OCI-LY1 (cell line): ENCODE measurements at regions not wholly inside any gene's neighbourhood (a gene's known extent, or its start where the extent isn't known, plus 50 kb on each side); places are given as distances from the start of the nearest gene placed in this dataset.

Source experiments
- H2AFZ ChIP-seq: fragments of 200-600 bp; sonication (generic), shearing (Covaris generic); 2 replicates; pipeline ENCODE4 v1.6.0; 2014; ENCODE audit warnings: antibody characterized with exemption, mild to moderate bottlenecking, low read length
- H3F3A ChIP-seq: fragments of 200-600 bp; sonication (generic), shearing (Covaris generic); 2 replicates; pipeline ENCODE4 v1.6.0; 2014; ENCODE audit warnings: mild to moderate bottlenecking, antibody characterized with exemption, low read length, moderate library complexity; ENCODE audit not compliant: insufficient read depth
- H3K27ac ChIP-seq: fragments of 200-600 bp; sonication (generic); 2 replicates; pipeline ENCODE4 v1.5.1; 2014; ENCODE audit warnings: low read length, mixed run types, mild to moderate bottlenecking, low read depth; ENCODE audit not compliant: poor library complexity, severe bottlenecking
- H3K27me3 ChIP-seq: fragments of 200-600 bp; sonication (generic); 2 replicates; pipeline ENCODE4 v1.6.0; 2014; ENCODE audit warnings: antibody characterized with exemption, mild to moderate bottlenecking, low read length, moderate library complexity; ENCODE audit not compliant: insufficient read depth
- H3K36me3 ChIP-seq: fragments of 200-600 bp; sonication (generic); 2 replicates; pipeline ENCODE4 v1.6.1; 2014; ENCODE audit warnings: mild to moderate bottlenecking, antibody characterized with exemption, low read length, moderate library complexity, mixed read lengths; ENCODE audit not compliant: insufficient read depth
- H3K4me1 ChIP-seq: fragments of 200-600 bp; sonication (generic); 2 replicates; pipeline ENCODE4 v1.5.1; 2014; ENCODE audit warnings: mild to moderate bottlenecking, low read length, moderate library complexity; ENCODE audit not compliant: insufficient read depth, severe bottlenecking
- H3K4me2 ChIP-seq: fragments of 200-600 bp; sonication (generic), shearing (Covaris generic); 2 replicates; pipeline ENCODE4 v1.6.1; 2014; ENCODE audit warnings: low read length
- H3K4me3 ChIP-seq: fragments of 200-600 bp; sonication (generic); 2 replicates; pipeline ENCODE4 v1.5.1; 2014; ENCODE audit warnings: low read length, low read depth, mild to moderate bottlenecking, mixed read lengths; ENCODE audit not compliant: poor library complexity, severe bottlenecking
- H3K79me2 ChIP-seq: fragments of 200-600 bp; shearing (Covaris generic); 2 replicates; pipeline ENCODE4 v1.6.1; 2016; ENCODE audit warnings: mixed run types, low read length, mixed read lengths; ENCODE audit not compliant: insufficient read depth
- H3K9ac ChIP-seq: fragments of 200-600 bp; sonication (generic), shearing (Covaris generic); 2 replicates; pipeline ENCODE4 v1.6.1; 2014; ENCODE audit warnings: mild to moderate bottlenecking, low read length, mixed read lengths
- H3K9me2 ChIP-seq: fragments of 200-600 bp; sonication (generic), shearing (Covaris generic); 2 replicates; pipeline ENCODE4 v1.6.1; 2014; ENCODE audit warnings: low read depth, mild to moderate bottlenecking, low read length, mixed read lengths
- H3K9me3 ChIP-seq: fragments of 200-600 bp; shearing (Covaris generic); 2 replicates; pipeline ENCODE4 v1.6.1; 2014; ENCODE audit warnings: low read length, mixed read lengths
- H4K20me1 ChIP-seq: fragments of 200-600 bp; sonication (generic), shearing (Covaris generic); 2 replicates; pipeline ENCODE4 v1.6.0; 2016; ENCODE audit warnings: mild to moderate bottlenecking, low read length; ENCODE audit not compliant: insufficient read depth
- EZH2 ChIP-seq: fragments of 200-600 bp; sonication (generic), shearing (Covaris generic); IDR thresholded peaks from 2 replicates; pipeline ENCODE4 v1.8.0; 2017; ENCODE audit warnings: borderline replicate concordance, mixed run types, mild to moderate bottlenecking, antibody characterized with exemption, low read length, moderate library complexity, mixed read lengths
- TF ChIP-seq, protein P1 (sequence below): fragments of 200-600 bp; sonication (generic), shearing (Covaris generic); IDR thresholded peaks from 2 replicates; pipeline ENCODE4 v1.5.1; 2017; ENCODE audit warnings: mild to moderate bottlenecking, antibody characterized with exemption, low read length, moderate library complexity, mixed read lengths

DNA sequence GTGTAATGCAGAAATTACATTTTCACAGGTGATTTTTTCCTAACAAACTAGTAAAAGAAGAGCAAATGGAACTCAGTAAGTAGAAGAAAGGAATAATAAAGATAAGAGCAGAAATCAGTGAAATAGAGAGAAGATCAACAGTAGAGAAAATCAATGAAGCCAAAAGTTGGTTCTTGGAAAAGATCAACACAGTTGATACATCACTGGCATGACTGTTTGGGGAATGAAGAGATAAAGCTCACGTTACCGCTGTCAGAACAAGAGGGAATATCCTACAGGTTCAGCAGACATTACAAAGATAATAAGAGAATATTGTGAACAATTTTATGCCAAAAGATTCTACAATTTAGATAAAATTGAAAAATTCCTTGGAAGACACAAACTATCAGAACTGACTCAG, 146.4 kb downstream of the ACTR3B start:
- no peaks in the 10 kb centered on the region for H3K27me3 ChIP-seq
- no peak overlapping the region for H3K4me2 ChIP-seq
- H3K79me2 ChIP-seq: no peaks in the 10 kb centered on the region
- H3F3A ChIP-seq: no peaks in the 10 kb centered on the region
- H3K9me2 ChIP-seq: no peaks in the 10 kb centered on the region
- TF ChIP-seq, protein P1, sequence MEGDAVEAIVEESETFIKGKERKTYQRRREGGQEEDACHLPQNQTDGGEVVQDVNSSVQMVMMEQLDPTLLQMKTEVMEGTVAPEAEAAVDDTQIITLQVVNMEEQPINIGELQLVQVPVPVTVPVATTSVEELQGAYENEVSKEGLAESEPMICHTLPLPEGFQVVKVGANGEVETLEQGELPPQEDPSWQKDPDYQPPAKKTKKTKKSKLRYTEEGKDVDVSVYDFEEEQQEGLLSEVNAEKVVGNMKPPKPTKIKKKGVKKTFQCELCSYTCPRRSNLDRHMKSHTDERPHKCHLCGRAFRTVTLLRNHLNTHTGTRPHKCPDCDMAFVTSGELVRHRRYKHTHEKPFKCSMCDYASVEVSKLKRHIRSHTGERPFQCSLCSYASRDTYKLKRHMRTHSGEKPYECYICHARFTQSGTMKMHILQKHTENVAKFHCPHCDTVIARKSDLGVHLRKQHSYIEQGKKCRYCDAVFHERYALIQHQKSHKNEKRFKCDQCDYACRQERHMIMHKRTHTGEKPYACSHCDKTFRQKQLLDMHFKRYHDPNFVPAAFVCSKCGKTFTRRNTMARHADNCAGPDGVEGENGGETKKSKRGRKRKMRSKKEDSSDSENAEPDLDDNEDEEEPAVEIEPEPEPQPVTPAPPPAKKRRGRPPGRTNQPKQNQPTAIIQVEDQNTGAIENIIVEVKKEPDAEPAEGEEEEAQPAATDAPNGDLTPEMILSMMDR: no peak
- TF ChIP-seq EZH2: no peak
- no peaks in the 10 kb centered on the region for H4K20me1 ChIP-seq
- no peak overlapping the region for H3K27ac ChIP-seq
- H3K9me3 ChIP-seq: no peaks in the 10 kb centered on the region
- H3K9ac ChIP-seq: no peak overlapping the region
- no peaks in the 10 kb centered on the region for H3K36me3 ChIP-seq
- H2AFZ ChIP-seq: no peak overlapping the region
- H3K4me1 ChIP-seq: no peaks in the 10 kb centered on the region
- H3K4me3 ChIP-seq: no peak overlapping the region

GRCh38 chr7:152907042-152907761, 147.7 kb downstream of the ACTR3B start:
- H3K4me3 ChIP-seq: no peak overlapping the region
- H3K4me2 ChIP-seq: no peak overlapping the region
- H3K9me3 ChIP-seq: no peaks in the 10 kb centered on the region
- no peaks in the 10 kb centered on the region for H3K9me2 ChIP-seq
- H3K27ac ChIP-seq: no peak overlapping the region
- H3K27me3 ChIP-seq: no peaks in the 10 kb centered on the region
- no peaks in the 10 kb centered on the region for H4K20me1 ChIP-seq
- no peaks in the 10 kb centered on the region for H3K79me2 ChIP-seq
- no peak overlapping the region for H3K9ac ChIP-seq
- H3F3A ChIP-seq: no peaks in the 10 kb centered on the region
- H3K4me1 ChIP-seq: no peaks in the 10 kb centered on the region
- H2AFZ ChIP-seq: no peak overlapping the region
- no peaks in the 10 kb centered on the region for H3K36me3 ChIP-seq
- TF ChIP-seq, protein P1: no peak
- TF ChIP-seq EZH2: no peak

GRCh38 chr7:152909280-152909679, 149.7 kb downstream of the ACTR3B start:
- no peaks in the 10 kb centered on the region for H3K79me2 ChIP-seq
- no peaks in the 10 kb centered on the region for H3K27me3 ChIP-seq
- TF ChIP-seq, protein P1: no peak
- H3F3A ChIP-seq: no peaks in the 10 kb centered on the region
- H3K4me1 ChIP-seq: no peaks in the 10 kb centered on the region
- no peaks in the 10 kb centered on the region for H4K20me1 ChIP-seq
- no peaks in the 10 kb centered on the region for H3K9me2 ChIP-seq
- no peaks in the 10 kb centered on the region for H3K36me3 ChIP-seq
- no peak overlapping the region for H3K27ac ChIP-seq
- no peaks in the 10 kb centered on the region for H3K9me3 ChIP-seq
- no peak overlapping the region for H3K4me2 ChIP-seq
- no peak overlapping the region for H2AFZ ChIP-seq
- no peak overlapping the region for H3K4me3 ChIP-seq
- no peak overlapping the region for H3K9ac ChIP-seq
